GM23248 (cell line): ENCODE measurements at regions not wholly inside any gene's neighbourhood (a gene's known extent, or its start where the extent isn't known, plus 50 kb on each side); places are given as distances from the start of the nearest gene placed in this dataset.

Source experiments
- EZH2 ChIP-seq: fragments of 200-600 bp; sonication (generic); IDR thresholded peaks from 2 replicates; pipeline ENCODE4 v1.6.1; 2018; ENCODE audit warnings: antibody characterized with exemption, mild to moderate bottlenecking; ENCODE audit not compliant: insufficient read depth, poor library complexity, severe bottlenecking
- EZH2phosphoT487 ChIP-seq: fragments of 200-600 bp; sonication (generic); IDR thresholded peaks from 2 replicates; pipeline ENCODE4 v1.6.1; 2018; ENCODE audit warnings: antibody characterized with exemption, moderate library complexity, mild to moderate bottlenecking, low read depth; ENCODE audit not compliant: insufficient read depth

GRCh38 chr14:25250516-25250915 lies 200.6 kb upstream of the STXBP6 start:
- TF ChIP-seq EZH2 (no peak), EZH2phosphoT487 (no peak)
